HCT116 (cell line): ENCODE measurements at regions not wholly inside any gene's neighbourhood (a gene's known extent, or its start where the extent isn't known, plus 50 kb on each side); places are given as distances from the start of the nearest gene placed in this dataset.

Source experiments
- CTCF ChIP-seq, 3 experiments: fragments of 200-600 bp in 1 of 3; sonication (generic) in 1 of 3; IDR thresholded peaks in 2 of 3; conservative IDR thresholded peaks in 1 of 3; 2 replicates each; pipeline ENCODE4 v1.5.1; 2012 to 2017; ENCODE audit warnings: low read depth in 2 of 3, low read length in 2 of 3, antibody characterized with exemption in 1 of 3, borderline replicate concordance in 1 of 3, control low read depth in 1 of 3, mild to moderate bottlenecking in 1 of 3, mixed read lengths in 1 of 3, mixed run types in 1 of 3, moderate library complexity in 1 of 3; ENCODE audit not compliant: insufficient read depth in 1 of 3
- EZH2phosphoT487 ChIP-seq: fragments of 200-600 bp; IDR thresholded peaks from 2 replicates; pipeline ENCODE4 v1.6.1; 2018; ENCODE audit warnings: antibody characterized with exemption, borderline replicate concordance
- POLR2A ChIP-seq: IDR thresholded peaks from 2 replicates; pipeline ENCODE4 v1.7.0; 2011; ENCODE audit warnings: borderline replicate concordance; ENCODE audit not compliant: insufficient read depth, insufficient read length; ENCODE audit errors: extremely low read depth
- RAD21 ChIP-seq: IDR thresholded peaks from 2 replicates; pipeline ENCODE4 v1.6.1; 2012; ENCODE audit warnings: low read depth, mild to moderate bottlenecking

GRCh38 chr3:106985721-106986120 is 391.5 kb upstream of the CCDC54 start:
- TF ChIP-seq CTCF (IDR thresholded peaks at IDR 0.05 in 2 of 3, conservative IDR thresholded peaks at IDR 0.05 in 1 of 3; ENCODE audit: borderline replicate concordance in 1 of 3, insufficient read depth in 1 of 3, low read depth in 2 of 3, low read length in 2 of 3) (no peak), EZH2phosphoT487 (no peak), POLR2A (no peak), RAD21 (no peak)
